Endothelial cell of umbilical vein (primary cell): ENCODE measurements at regions not wholly inside any gene's neighbourhood (a gene's known extent, or its start where the extent isn't known, plus 50 kb on each side); places are given as distances from the start of the nearest gene placed in this dataset.

Source experiments
- BruUV-seq: library from RNA; stranded (reverse); fragments of 400-500 nt; replicated peaks from 2 replicates; lab custom pipeline; 2021; lab: Mats Ljungman, UMichigan
- CTCF ChIA-PET: fragments of 300-600, 350-600 bp; sonication (Branson Sonifier 250); formaldehyde crosslinking; loops from one replicate; lab custom pipeline; 2021; ENCODE audit warnings: antibody characterized with exemption, inconsistent platforms; lab: Charles Lee
- POLR2A ChIA-PET: fragments of 300-600, 350-600 bp; sonication (Branson Sonifier 250); formaldehyde crosslinking; loops from one replicate; lab custom pipeline; 2021; ENCODE audit warnings: antibody characterized with exemption, inconsistent platforms; lab: Charles Lee
- DNase-seq: peaks from one replicate; pipeline ENCODE4 v3.0.0-alpha.2; 2011; ENCODE audit warnings: low read depth, low spot score
- FAIRE-seq: peaks from 2 replicates; lab custom pipeline; 2011; peaks lifted over from hg19 to GRCh38; lab: Jason Lieb, UNC
- H2AFZ ChIP-seq: 2 replicates; pipeline ENCODE4 v1.6.0; 2012; ENCODE audit warnings: low read depth, low read length, control low read depth, inconsistent platforms
- H3K27ac ChIP-seq: 2 replicates; pipeline ENCODE4 v1.5.1; 2011; ENCODE audit warnings: low read depth, mild to moderate bottlenecking, control low read depth, low read length, moderate library complexity; ENCODE audit not compliant: insufficient read depth
- H3K27me3 ChIP-seq, 2 experiments: 2 replicates each; pipeline versions ENCODE4 v1.6.0 to v1.6.1; 2011; ENCODE audit warnings: low read length in 2 of 2, mixed read lengths in 1 of 2; ENCODE audit not compliant: control insufficient read depth in 2 of 2, insufficient read depth in 2 of 2
- H3K36me3 ChIP-seq, 2 experiments: 2 replicates in 1 of 2; 3 replicates in 1 of 2; pipeline ENCODE4 v1.5.1; 2011; ENCODE audit warnings: low read length in 2 of 2, mild to moderate bottlenecking in 1 of 2, moderate library complexity in 1 of 2; ENCODE audit not compliant: control insufficient read depth in 2 of 2, insufficient read depth in 2 of 2; ENCODE audit errors: extremely low read depth in 1 of 2
- H3K4me1 ChIP-seq: 3 replicates; pipeline ENCODE4 v1.5.1; 2011; ENCODE audit warnings: mild to moderate bottlenecking, low read length; ENCODE audit not compliant: control insufficient read depth, insufficient read depth; ENCODE audit errors: extremely low read depth
- H3K4me2 ChIP-seq: 2 replicates; pipeline ENCODE4 v1.6.1; 2011; ENCODE audit warnings: low read length, control low read depth, mixed read lengths; ENCODE audit not compliant: insufficient read depth
- H3K4me3 ChIP-seq, 3 experiments: fragments of 200-600 bp in 1 of 3; sonication (generic), shearing (Covaris generic) in 1 of 3; replicated peaks in 1 of 3; 2 replicates each; pipeline ENCODE4 v1.5.1; 2011 to 2016; ENCODE audit warnings: control low read depth in 3 of 3, low read length in 3 of 3, mild to moderate bottlenecking in 2 of 3, inconsistent platforms in 1 of 3, low read depth in 1 of 3, moderate library complexity in 1 of 3; ENCODE audit not compliant: insufficient read depth in 1 of 3
- H3K79me2 ChIP-seq: 2 replicates; pipeline ENCODE4 v1.6.0; 2012; ENCODE audit warnings: low read length, inconsistent platforms; ENCODE audit not compliant: control insufficient read depth, insufficient read depth
- H3K9ac ChIP-seq: replicated peaks from 2 replicates; pipeline ENCODE3; 2011; ENCODE audit warnings: low read length, control low read depth; ENCODE audit not compliant: insufficient read depth; ENCODE audit errors: extremely low read depth
- H3K9me1 ChIP-seq: replicated peaks from 3 replicates; pipeline ENCODE4 v1.6.0; 2011; ENCODE audit warnings: mild to moderate bottlenecking, low read length; ENCODE audit not compliant: control insufficient read depth, insufficient read depth; ENCODE audit errors: extremely low read depth
- H3K9me3 ChIP-seq: replicated peaks from 2 replicates; pipeline ENCODE4 v1.5.1; 2012; ENCODE audit warnings: low read length, inconsistent platforms; ENCODE audit not compliant: control insufficient read depth, insufficient read depth
- H4K20me1 ChIP-seq: replicated peaks from 2 replicates; pipeline ENCODE3; 2011; ENCODE audit warnings: mild to moderate bottlenecking, low read length; ENCODE audit not compliant: control insufficient read depth, insufficient read depth; ENCODE audit errors: extremely low read depth
- CTCF ChIP-seq, 2 donors: IDR thresholded peaks; 1 replicate in 1 of 2; 2 replicates in 1 of 2; pipeline ENCODE4 v1.5.1; 2011; ENCODE audit warnings: low read length in 2 of 2, mild to moderate bottlenecking in 2 of 2, moderate library complexity in 2 of 2, control low read depth in 1 of 2, inconsistent platforms in 1 of 2, low read depth in 1 of 2; ENCODE audit not compliant: insufficient read depth in 1 of 2; ENCODE audit errors: extremely low read depth in 1 of 2
- EZH2 ChIP-seq: IDR thresholded peaks from 2 replicates; pipeline ENCODE4 v1.6.1; 2012; ENCODE audit warnings: borderline replicate concordance, low read depth, mild to moderate bottlenecking, moderate library complexity, low read length, inconsistent platforms; ENCODE audit not compliant: severe bottlenecking
- FOS ChIP-seq: IDR thresholded peaks from 2 replicates; pipeline ENCODE4 v1.6.1; 2011; ENCODE audit warnings: mild to moderate bottlenecking, low read length, moderate library complexity, borderline replicate concordance; ENCODE audit not compliant: insufficient read depth
- GATA2 ChIP-seq: IDR thresholded peaks from 2 replicates; pipeline ENCODE4 v1.7.0; 2011; ENCODE audit warnings: low read depth, mild to moderate bottlenecking, moderate library complexity, mixed read lengths, low read length; ENCODE audit not compliant: insufficient read length, insufficient read depth
- JUN ChIP-seq: IDR thresholded peaks from 2 replicates; pipeline ENCODE4 v1.6.1; 2011; ENCODE audit warnings: borderline replicate concordance, low read depth; ENCODE audit not compliant: insufficient read length, insufficient read depth
- MAX ChIP-seq: IDR thresholded peaks from 2 replicates; pipeline ENCODE4 v1.6.1; 2011; ENCODE audit not compliant: insufficient read depth, insufficient read length
- MYC ChIP-seq: IDR thresholded peaks from one replicate; pipeline ENCODE4 v1.6.1; 2011; ENCODE audit warnings: mild to moderate bottlenecking, low read depth, low read length
- POLR2A ChIP-seq: IDR thresholded peaks from 2 replicates; pipeline ENCODE4 v1.6.1; 2012; ENCODE audit warnings: low read depth, mild to moderate bottlenecking, control low read depth, low read length
- POLR2AphosphoS5 ChIP-seq: IDR thresholded peaks from 2 replicates; pipeline ENCODE4 v1.6.1; 2012; ENCODE audit warnings: low read depth, mild to moderate bottlenecking, control low read depth, low read length, moderate library complexity; ENCODE audit not compliant: insufficient read depth
- dilution Hi-C: fragments of 300-500 bp; cut with MboI; formaldehyde crosslinking; loops from one replicate; pipeline ENCODE4 v1.15.0; 2019; ENCODE audit warnings: low sequenced_read_pairs; ENCODE audit not compliant: extremely low pct_ligation_motif_present
- intact Hi-C: fragments of 100-400 bp; cut with micrococcal nuclease; formaldehyde crosslinking; loops from one replicate; pipeline ENCODE4 v1.10.0; 2022

DNA sequence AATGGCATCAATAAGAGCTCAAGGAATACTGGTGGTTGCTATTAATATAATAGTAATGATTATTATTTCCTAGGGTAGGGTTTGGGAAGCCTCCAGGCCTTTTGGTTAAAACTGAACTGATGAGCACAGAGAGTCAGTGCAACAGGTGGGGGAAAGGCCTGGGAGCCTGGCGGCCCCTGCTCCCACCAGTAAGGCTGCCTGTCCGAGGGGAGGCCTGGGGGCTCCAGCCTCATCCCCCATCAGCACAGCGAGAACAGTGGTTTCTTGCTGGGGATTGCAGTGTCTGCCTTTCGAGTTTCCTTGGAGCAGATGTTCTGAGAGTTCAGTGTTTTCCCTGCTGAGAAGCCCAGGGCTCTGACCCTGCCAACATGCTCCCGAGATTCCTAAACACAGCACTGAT, 340.4 kb downstream of the CDH26 start:
- Histone ChIP-seq H3K27me3 (no peaks in the 10 kb centered on the region), H3K36me3 (no peaks in the 10 kb centered on the region), H3K9ac (no peak overlapping the region), H3K79me2 (no peaks in the 10 kb centered on the region), H2AFZ (no peak overlapping the region), H3K4me3 (no peak overlapping the region), H3K4me2 (no peak overlapping the region), H3K4me1 (no peaks in the 10 kb centered on the region), H3K27ac (no peak overlapping the region), H3K9me3 (peaks cover 2% of the 10 kb centered on the region), H3K9me1 (no peaks in the 10 kb centered on the region), H4K20me1 (no peaks in the 10 kb centered on the region)
- no peak for TF ChIP-seq FOS
- no peak for TF ChIP-seq POLR2AphosphoS5
- TF ChIP-seq MAX = no peak
- no peak for TF ChIP-seq CTCF (IDR thresholded peaks at IDR 0.05; ENCODE audit: extremely low read depth in 1 of 2, insufficient read depth in 1 of 2, low read depth in 1 of 2, low read length in 2 of 2)
- intact Hi-C loops = no loop called here
- FAIRE-seq (no peak), DNase-seq (no peak)
- POLR2A ChIA-PET = no interaction called here
- CTCF ChIA-PET = no interaction called here
- no TSS peak for BruUV-seq
- dilution Hi-C loops = no loop called here

DNA sequence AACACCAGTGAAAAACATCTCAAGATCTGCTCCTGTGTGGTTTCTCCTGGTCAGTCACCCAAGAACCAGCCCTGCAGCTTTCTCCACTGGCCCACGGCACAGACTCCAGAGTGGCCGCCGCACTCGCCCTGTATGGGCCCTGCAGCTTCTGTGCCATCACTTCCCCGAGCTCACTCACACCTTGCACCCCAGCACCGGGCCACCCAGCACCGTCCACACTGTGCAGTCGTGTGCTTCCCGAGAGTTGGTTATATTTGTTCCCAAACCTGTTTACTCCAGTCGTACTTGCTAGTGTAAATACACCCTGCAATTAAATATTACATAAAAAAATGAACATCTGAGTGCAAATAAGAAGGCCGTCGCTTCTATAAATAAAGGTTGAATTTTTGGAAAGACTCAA, 341.7 kb downstream of the CDH26 start:
- intact Hi-C loops (no loop called here), dilution Hi-C loops (no loop called here)
- no peaks in the 10 kb centered on the region for H3K27me3 ChIP-seq
- FAIRE-seq (no peak), DNase-seq (no peak)
- H2AFZ ChIP-seq = no peak overlapping the region
- no peaks in the 10 kb centered on the region for H3K79me2 ChIP-seq
- no TSS peak for BruUV-seq
- H3K4me2 ChIP-seq = no peak overlapping the region
- H3K36me3 ChIP-seq = no peaks in the 10 kb centered on the region
- no peak overlapping the region for H3K4me3 ChIP-seq
- ChIA-PET CTCF (no interaction called here), POLR2A (no interaction called here)
- H3K9me3 ChIP-seq = peaks cover 2% of the 10 kb centered on the region
- TF ChIP-seq EZH2 (no peak), MAX (no peak), CTCF (IDR thresholded peaks at IDR 0.05; ENCODE audit: extremely low read depth in 1 of 2, insufficient read depth in 1 of 2, low read depth in 1 of 2, low read length in 2 of 2) (no peak), JUN (no peak), MYC (no peak), GATA2 (no peak), FOS (no peak), POLR2A (no peak)
- H3K4me1 ChIP-seq = no peaks in the 10 kb centered on the region
- no peak overlapping the region for H3K27ac ChIP-seq
- no peaks in the 10 kb centered on the region for H4K20me1 ChIP-seq
- no peak overlapping the region for H3K9ac ChIP-seq
- no peaks in the 10 kb centered on the region for H3K9me1 ChIP-seq
